Superior temporal gyrus (tissue), 1 donor: ENCODE measurements at regions not wholly inside any gene's neighbourhood (a gene's known extent, or its start where the extent isn't known, plus 50 kb on each side); places are given as distances from the start of the nearest gene placed in this dataset.

ENCODE experiments used
- DNase-seq: peaks from one replicate; pipeline ENCODE4 v3.0.0-alpha.2; 2016; ENCODE audit errors: extremely low spot score

DNA sequence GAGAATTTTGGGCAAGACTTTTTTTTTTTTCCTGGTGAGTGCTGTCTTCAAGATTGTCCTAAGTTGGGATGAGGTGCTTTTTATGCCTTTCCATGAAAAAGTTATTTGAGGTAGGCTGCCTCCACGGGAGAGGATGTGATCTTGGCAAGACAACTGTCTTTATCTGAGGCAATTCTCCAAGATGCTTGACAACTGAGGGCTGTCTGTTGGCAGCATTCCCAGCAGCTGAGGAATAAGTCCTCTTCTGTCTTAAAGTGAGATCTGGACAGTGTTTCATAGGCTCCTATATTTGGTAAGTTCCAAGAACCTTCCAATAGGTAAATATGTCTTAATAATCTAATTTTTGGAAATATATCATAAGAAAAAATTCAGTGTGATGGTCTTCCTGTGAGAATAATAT, 662.0 kb downstream of the CDH11 start:
- DNase-seq, result no peak

DNA sequence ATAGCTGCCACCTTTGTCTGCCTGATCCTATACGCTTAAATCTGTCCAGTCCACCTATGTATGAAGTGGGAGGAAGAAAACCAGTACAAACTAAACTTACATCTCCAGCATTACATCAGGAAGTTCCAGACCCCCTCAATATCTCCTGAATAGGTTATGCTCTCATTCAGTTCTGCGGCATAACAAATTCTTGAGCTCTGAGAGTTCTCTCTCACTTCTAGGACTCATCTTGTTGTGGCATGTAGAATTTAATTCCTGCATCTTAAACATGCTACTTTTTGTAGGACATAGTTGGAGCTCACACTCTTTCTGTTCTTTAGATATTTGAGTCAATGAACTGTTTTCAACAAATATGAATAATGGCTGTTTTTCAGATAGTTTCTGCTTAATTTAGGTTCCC, 662.5 kb downstream of the CDH11 start:
- DNase-seq, result no peak

DNA sequence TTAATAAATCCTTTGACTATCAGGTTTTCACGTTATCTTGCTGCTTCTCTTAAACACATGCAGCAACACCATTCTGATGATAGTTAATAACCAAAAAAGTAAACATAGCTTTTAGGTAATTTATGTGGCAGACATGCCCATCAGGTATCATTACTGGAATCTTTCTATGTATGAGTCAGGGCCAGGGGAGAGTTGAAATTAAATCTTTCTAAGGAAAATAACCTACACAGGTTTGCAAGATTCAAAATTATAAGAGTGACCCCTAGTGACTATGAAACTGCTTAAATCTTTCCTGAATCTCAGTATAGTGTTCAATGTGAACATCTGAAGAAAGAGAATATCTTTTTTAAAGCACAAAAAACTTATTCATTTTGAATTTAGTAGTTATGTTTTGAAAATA, 666.6 kb downstream of the CDH11 start:
- DNase-seq, result no peak

DNA sequence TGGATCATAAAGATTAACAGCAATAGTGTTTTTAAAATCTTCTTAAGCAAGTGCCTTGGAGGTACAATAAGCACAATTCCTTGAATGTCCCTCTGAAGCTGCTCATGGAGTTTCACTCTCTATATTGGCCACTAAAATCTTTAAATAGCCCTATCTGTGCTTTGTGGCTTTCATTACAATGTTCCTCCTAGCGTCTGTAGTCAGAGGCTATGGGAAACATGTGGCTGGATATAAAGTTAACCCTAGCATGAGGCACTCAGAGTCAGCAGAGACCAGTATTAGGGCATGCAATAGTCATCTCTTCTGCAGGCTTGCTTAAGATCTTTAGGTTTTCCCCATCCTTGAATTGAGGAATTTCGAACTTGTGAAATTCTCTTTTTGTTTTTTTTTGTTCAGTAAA, 668.2 kb downstream of the CDH11 start:
- no peak for DNase-seq

DNA sequence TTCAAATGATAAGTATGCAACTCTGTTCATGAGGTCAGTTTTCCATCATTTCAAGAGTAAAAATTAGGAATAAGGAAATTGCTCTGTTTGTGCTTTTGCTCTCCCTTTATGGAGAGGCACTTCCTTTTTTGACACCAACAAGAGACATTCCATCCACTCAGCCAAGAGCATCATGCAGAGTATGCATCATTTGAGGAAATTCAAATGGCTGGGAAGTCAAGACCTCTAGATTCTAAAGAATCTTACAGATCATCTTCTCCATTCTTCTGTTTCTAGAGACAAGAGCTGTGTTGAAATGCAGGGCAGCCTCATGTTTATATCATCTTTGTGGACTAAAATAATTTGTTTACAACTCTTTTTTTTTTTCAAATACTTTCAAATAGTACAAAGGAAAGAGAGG, 669.4 kb downstream of the CDH11 start:
- no peak for DNase-seq

DNA sequence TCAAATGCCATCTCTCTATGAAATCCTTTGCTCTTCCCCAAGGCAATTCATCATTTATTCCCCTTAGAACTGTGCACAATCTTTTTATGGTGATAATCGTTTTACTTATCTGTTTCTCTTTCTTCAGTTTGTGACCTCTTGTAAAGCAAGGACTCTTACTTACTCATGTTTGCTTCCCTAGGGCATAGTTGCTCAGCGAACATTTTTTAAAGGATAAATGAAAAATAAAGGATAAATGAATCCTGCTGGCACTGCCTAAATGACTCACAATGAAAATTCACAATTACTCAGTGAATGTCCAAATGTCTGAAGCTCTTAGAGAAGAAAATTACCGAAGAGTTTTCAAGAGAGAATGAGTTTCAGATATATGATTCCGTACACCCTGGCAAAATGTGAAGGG, 671.7 kb downstream of the CDH11 start:
- no peak for DNase-seq

DNA sequence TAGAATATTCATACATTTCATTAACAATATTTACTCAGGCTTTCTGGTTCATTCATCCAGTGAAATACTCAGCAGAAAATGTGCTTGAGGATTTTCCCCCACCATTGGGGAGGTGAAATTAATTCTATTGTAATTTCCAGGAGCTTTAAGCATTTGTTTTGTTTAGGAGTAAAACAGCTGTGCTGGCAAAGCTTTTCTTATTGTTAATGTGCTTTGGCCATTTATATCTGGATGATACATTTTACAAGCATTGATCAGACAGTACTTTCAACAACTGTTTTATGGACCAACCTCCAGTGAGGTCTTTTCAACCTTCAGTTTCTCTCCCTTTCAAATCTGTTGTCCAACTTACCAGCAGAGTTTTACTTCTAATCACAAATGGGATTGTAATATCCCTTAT, 672.4 kb downstream of the CDH11 start:
- DNase-seq, result no peak

DNA sequence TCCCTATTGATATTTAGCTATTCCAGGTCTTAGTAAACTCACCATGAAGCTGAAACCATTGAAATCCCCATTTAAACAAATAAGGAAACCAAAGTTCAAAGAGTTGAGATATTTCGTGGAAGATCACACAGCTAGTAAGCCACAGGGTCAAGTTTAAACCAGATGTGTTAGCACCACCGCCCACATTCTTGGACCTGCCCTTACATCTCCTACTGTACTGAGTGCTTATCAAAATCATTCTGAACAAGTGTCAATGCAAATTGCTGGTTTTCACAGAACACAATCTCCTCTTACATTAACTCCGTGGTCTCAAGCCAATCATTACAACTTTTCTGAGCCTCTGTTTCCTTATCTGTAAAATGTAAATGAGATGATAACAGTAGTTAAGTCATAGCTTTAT, 676.2 kb downstream of the CDH11 start:
- DNase-seq, result no peak

DNA sequence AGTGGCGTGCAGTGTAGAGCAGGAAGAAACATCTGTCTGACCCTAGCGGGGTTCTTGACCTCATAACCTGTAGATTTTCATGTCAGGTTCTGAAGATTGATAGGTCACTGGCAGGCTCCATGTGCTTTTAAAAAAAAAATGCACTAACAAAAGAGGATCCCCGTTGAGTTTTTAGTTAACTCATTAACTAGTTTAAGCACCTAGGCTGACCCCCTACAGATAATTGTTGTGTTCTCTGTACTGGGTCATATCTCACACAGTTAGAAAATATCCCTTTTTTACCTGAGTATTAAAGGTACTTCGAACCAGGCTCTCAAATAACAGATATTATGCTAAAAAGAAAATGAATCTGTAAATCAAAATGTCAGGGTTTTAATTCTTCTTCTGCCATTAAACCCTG, 676.6 kb downstream of the CDH11 start:
- DNase-seq, result no peak

DNA sequence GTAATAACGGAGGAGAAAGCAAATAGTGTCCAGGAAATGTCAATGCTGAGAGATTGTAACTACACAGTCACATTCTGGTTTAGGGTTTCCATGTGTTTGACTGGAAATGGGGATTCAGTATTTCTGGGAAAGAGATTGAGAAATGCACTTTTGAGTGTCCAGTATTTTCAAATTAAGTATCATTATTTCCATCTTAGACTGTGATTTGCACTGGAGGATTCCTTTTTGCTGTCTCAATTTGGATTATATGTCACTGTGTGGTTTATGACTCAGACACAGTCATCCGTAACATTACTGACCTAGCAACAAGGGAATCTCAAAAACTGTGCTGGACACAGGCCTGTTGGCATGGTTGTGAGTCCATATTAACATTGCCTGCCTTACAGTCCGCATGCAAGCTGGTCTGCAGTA, 681.4 kb downstream of the CDH11 start:
- no peak for DNase-seq

DNA sequence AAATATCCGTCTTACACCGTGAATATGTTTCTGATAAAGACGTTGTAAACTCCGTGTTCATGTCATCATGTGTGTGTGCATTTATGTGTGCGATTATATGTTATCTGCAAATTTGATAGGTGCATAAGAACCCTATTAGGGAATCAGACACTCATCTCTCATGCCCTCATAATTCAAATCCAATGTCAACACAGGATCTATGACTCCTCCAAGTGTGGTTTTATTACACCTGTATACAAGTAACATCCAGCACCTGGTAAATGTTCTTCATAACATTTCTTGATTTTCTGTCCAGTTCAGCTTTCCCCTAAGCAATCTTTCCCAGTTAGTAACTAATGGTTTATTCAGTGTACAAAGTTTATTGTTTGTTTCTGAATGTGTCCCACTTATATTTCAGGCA, 681.9 kb downstream of the CDH11 start:
- DNase-seq, result no peak

DNA sequence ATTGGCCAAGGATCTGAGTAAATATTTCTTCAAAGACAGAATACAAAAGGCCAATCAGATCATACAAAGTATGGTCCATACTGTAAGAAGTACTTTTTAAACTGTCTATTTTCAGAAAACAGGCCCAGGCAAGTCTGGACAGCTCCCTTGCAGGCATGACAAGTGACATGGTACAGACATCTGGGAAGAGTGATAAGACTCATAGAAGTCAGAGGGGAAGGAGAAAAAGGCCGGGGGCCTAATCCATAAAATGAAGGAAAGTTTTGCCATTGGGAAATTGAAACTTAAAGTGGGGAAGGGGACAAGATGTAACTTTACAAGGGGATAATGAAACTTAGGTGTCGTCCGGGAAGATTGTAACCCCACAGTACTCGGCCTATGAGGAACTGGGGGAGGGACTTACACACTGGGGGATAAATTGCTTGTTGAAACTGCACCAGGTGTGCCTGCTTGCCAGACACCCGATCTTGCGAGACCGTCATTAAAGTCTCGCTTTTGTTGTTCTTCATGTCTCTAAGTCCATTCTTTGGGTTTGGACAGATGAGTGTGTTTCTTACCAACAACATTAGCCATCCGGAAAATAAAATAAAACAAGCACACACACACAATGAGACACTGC, 684.0 kb downstream of the CDH11 start:
- DNase-seq, result no peak

DNA sequence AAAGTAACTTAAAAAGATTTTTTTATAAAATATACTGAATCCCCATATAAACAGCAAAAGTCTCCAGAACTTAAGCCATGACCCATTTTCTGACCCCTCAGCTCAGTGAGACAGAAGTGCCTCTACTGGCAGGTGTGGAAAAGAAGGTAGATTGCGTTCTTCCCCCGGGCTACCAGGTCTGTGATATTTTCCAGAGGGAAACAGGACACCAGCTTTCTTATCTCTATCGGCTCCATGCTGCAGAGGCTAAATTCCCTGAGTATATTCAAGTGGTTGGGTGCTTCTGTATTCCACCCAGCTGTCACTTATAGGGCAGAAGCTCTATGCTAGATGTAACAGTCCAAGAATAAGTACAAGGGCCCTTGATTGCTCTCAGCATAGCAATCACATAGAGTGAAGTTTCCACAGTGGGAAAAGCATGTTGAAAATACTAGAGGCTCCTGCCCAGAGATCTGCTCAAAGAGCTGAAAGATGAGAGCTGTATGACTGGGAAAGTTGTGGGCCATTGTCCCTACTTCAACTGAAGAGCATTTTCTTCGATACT, 687.3 kb downstream of the CDH11 start:
- DNase-seq, result no peak

DNA sequence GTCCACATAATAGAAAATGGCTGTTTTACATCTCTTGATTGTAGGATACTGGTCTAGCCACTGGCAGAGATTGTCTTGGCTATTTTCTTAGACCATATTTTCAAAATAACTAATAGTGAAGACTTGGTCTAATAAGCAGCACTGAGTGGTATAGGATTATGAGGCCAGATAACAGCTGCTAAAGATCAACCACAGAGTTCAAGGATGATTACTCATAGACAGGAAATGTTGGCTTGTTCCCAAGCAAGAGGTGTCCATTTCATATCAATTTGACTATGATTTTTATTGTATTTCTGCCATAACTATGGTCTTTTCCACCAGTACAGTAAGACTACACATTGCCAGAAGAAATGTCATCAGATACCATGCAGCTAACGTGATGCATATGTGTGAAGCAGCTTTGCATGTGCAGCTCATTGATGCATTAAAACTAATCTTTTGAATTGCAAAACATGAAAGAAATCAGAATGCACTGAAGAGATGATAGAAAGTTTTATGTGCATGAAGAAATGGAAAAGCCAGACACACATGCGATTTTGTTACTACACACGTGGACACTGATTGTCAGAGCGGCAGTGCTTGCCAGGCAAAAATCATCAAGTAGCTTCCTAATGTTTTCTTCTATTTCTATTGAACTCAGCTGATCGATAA, 693.3 kb downstream of the CDH11 start:
- no peak for DNase-seq

DNA sequence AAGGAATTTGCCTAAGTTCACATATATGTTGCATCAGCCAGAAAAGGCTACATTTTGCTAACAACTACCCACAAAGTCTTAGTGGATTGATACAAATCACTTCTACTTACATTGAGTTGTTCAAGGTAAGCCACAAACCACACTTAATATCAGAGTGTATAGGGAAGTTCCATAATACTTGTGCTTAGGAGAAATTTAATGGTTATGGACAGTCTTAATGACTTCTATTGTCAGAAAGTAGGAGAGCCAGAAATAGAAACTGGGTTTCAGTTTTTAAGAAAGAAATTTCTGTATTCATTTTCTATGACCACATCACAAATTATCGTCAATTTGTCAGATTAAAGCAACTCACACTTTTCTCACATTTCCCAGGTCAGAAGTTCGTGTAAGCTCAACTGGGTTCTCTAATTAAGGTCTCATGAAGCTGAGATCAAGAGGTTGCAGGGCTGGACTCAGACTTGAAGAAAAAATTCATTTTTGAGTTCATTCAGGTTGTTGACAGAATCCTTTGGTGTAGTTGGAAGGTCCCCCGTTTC, 695.7 kb downstream of the CDH11 start:
- no peak for DNase-seq

DNA sequence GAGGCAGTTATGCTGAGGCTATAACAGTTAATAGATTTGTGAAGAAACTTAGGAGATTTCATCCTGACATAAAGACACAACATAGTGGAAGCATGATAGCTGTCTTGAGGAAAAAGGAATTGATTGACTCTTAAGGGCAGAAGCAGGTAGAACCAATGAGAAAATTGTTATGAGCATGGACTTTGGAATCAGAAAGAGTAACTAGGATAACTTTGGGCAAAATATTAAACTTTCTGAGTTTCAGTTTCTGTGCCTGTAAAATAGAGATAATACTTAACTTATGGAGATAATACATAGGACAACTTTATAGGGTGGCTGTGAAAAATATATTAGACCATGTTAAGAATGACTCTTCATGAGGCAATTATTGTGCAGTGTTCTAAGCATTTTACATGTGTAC, 696.5 kb downstream of the CDH11 start:
- DNase-seq, result no peak

DNA sequence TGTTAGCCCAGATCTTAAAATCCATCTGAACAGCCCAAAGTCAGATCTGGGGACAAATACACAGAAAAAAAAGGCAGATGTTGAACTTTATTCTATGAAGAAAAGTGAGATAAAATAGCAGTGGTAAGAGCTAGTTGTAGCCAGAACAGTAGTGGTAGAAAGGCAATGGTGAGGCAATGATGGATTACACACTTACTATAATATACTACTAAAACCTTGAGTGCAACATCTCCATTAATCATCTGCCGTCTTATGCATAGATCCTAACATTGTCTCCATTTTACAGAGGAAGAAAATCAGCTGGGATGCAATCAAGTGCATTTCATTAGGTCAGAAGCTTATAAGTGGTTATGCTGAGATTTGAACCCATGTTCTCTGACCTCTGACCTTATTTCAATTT, 699.6 kb downstream of the CDH11 start:
- no peak for DNase-seq

DNA sequence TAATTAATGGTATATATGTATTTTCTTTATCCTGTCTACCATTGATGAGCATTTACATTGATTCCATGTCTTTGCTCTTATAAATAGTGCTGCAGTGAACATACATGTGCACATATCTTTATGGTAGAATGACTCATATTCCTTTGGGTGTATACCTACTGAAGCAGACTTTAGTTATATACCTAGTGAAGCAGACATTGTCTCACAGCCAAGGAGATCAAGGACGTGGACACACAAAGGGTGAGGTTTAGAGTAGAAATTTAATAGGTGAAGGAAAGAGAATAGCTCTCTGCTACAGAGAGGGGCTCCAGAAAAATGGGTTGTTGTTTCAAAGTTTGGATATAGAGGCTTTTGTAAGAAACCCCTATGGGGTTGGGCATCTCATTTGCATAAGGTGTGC, 700.3 kb downstream of the CDH11 start:
- DNase-seq, result no peak

DNA sequence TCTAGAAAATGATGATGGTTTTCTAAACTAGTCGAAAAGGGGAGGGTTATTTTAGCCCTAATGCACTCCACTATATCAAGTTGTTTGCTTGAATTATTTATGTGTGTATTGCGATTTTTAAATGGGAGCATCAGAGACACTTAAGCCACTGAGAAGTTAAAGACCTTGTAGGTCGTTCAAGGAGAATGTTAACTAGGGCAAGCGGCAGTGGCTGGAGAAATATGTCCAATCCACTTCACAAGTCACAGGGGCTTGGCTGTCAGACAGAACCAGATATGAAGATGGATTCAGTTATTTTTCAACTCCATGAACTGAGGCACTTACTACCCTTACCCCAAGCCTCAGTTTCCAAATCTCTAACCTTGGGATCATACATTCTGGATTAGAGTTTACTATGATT, 702.0 kb downstream of the CDH11 start:
- DNase-seq, result no peak

DNA sequence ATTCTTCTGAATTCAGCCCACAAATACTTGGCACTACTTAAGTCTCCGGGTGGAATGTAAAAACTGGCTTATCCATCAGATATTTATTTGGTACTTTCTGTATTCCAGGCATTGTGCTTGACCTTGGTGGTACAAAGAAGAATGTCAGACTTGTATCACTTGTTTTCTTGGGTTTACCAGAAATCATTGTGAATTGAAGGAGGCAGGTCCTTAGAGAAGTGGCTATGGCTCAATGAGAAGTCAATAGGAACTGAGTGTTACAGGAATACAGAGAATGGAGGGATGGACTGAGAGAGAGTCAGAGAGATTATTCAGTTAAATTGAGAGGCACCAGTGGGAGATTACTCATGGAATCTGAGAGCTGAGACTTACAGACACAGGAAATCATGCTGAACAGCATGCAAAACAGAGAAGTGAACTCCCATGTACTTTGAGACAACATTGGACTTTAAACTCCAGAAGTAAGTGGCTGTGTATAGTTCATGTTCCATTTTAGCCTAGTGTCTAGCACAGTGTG, 704.1 kb downstream of the CDH11 start:
- no peak for DNase-seq

DNA sequence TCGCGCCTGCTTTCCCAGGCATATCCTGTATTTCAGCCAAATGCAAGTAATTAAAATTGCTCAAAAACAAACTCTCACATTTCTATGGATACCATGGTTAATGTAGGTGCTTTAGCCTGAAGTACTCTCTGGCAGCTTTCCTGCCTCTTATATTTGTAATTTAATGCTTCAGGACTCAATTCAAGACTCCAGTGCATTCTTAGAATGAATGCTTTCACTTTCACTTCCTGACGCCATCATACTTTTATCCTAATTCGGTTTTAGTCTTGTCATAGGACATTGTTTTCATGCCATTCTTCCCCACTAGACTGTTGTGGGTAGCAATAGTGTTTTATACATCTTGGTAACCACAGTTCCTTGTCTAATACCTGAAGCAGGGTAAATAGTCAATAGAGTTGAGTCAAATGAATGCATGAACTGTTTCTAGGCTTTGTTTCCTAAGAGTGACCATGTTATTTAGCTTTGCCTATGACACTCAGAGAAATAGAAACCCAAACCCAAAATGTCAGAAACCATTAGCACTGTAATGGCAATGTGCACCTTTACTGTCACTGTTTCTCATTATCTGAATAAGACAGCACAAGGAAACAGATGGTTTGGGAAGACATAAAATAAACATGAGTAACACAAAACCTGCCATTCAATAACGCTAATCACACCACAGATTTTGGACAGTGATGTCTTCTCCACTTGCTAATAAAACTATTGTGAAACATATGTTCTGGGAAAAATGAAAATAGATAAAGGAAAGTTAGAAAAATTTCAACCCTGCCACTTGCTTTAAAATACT, 705.5 kb downstream of the CDH11 start:
- DNase-seq, result peak; percentile 50

DNA sequence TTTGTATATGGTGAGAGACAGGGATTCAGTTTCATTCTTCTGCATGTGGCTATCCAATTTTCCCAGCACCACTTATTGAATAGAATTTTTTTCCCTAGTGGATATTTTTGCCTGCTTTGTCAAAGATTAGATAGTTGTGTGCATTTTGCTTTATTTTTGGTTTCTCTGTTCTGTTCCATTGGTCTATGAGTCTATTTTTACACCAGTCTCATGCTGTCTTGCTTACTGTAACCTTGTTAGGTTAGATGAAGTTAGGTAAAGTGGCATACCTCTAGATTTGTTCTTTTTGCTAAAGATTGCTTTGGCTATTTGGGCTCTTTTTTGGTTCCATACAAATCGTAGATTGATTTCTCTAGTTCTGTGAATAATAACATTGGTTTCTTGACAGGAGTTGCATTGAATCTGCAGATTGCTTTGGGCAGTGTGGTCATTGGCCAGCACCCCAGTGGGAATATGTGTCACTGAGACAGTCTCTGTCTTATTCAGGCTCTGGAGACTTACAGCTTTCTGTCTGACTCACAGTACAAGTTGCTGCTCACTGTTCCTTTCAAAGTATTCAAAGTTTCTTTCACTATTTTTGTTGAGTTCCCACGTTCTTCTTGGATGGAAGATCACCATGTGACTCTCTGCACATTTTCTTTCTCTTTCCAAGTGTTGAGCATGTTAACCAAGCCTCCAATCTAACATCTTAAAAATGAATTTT, 709.1 kb downstream of the CDH11 start:
- peak; percentile 29 for DNase-seq
